CD8-positive, alpha-beta memory T cell (primary cell): ENCODE measurements at regions not wholly inside any gene's neighbourhood (a gene's known extent, or its start where the extent isn't known, plus 50 kb on each side); places are given as distances from the start of the nearest gene placed in this dataset.
"Not testable (repeated sequence)": the region's sequence is repeated elsewhere in the genome, so short reads cannot be mapped to it uniquely, and the experiment has no call there.

Source experiments
- CTCF ChIA-PET: fragments of 350-600 bp; sonication (Branson Sonifier 250); formaldehyde crosslinking; loops from one replicate; lab custom pipeline; 2021; ENCODE audit warnings: antibody characterized with exemption; lab: Charles Lee
- POLR2A ChIA-PET: fragments of 350-600 bp; sonication (Branson Sonifier 250); formaldehyde crosslinking; loops from one replicate; lab custom pipeline; 2021; ENCODE audit warnings: antibody characterized with exemption; lab: Charles Lee
- DNase-seq, 5 donors: peaks; one replicate each; pipeline versions ENCODE4 v3.0.0 to v3.0.0-alpha.2; 2020 to 2022; ENCODE audit warnings: mixed read lengths in 1 of 5
- H3K27ac ChIP-seq: one replicate; pipeline ENCODE4 v1.7.0; 2013; ENCODE audit warnings: low read depth, mild to moderate bottlenecking, low read length, moderate library complexity
- H3K27me3 ChIP-seq: 2 replicates; pipeline ENCODE4 v1.7.0; 2013; ENCODE audit warnings: low read length, mild to moderate bottlenecking; ENCODE audit not compliant: insufficient read depth, poor library complexity, severe bottlenecking
- H3K36me3 ChIP-seq: 2 replicates; pipeline ENCODE4 v1.7.0; 2013; ENCODE audit warnings: mild to moderate bottlenecking, low read length, moderate library complexity; ENCODE audit not compliant: insufficient read depth
- H3K4me1 ChIP-seq: 2 replicates; pipeline ENCODE4 v1.7.0; 2013; ENCODE audit warnings: mild to moderate bottlenecking, low read length, moderate library complexity; ENCODE audit not compliant: insufficient read depth
- H3K4me3 ChIP-seq: 2 replicates; pipeline ENCODE4 v1.7.0; 2013; ENCODE audit warnings: mild to moderate bottlenecking, low read length
- H3K9me3 ChIP-seq: 2 replicates; pipeline ENCODE4 v1.7.0; 2013; ENCODE audit warnings: mild to moderate bottlenecking, low read length
- H3K27ac Mint-ChIP-seq, 8 donors: one replicate each; pipeline ENCODE4 v1.8.0; 2020 to 2021; ENCODE audit warnings: mixed read lengths in 8 of 8, mild to moderate bottlenecking in 6 of 8, inconsistent platforms in 3 of 8, moderate library complexity in 3 of 8
- H3K27me3 Mint-ChIP-seq, 2 donors: one replicate each; pipeline ENCODE4 v1.8.0; 2020 to 2021; ENCODE audit warnings: mixed read lengths in 2 of 2, mild to moderate bottlenecking in 1 of 2, moderate library complexity in 1 of 2
- H3K36me3 Mint-ChIP-seq, 3 donors: one replicate each; pipeline ENCODE4 v1.8.0; 2020 to 2021; ENCODE audit warnings: mixed read lengths in 3 of 3, inconsistent platforms in 1 of 3, mild to moderate bottlenecking in 1 of 3
- H3K4me1 Mint-ChIP-seq, 3 donors: one replicate each; pipeline ENCODE4 v1.8.0; 2020 to 2021; ENCODE audit warnings: mixed read lengths in 3 of 3, inconsistent platforms in 1 of 3, mild to moderate bottlenecking in 1 of 3
- H3K4me3 Mint-ChIP-seq, 7 donors: one replicate each; pipeline ENCODE4 v1.8.0; 2020 to 2021; ENCODE audit warnings: mixed read lengths in 7 of 7, mild to moderate bottlenecking in 6 of 7, moderate library complexity in 4 of 7, inconsistent platforms in 2 of 7
- H3K9me3 Mint-ChIP-seq, 5 donors: one replicate each; pipeline ENCODE4 v1.8.0; 2020 to 2022; ENCODE audit warnings: mixed read lengths in 5 of 5, mild to moderate bottlenecking in 3 of 5, moderate library complexity in 2 of 5, inconsistent platforms in 1 of 5

DNA sequence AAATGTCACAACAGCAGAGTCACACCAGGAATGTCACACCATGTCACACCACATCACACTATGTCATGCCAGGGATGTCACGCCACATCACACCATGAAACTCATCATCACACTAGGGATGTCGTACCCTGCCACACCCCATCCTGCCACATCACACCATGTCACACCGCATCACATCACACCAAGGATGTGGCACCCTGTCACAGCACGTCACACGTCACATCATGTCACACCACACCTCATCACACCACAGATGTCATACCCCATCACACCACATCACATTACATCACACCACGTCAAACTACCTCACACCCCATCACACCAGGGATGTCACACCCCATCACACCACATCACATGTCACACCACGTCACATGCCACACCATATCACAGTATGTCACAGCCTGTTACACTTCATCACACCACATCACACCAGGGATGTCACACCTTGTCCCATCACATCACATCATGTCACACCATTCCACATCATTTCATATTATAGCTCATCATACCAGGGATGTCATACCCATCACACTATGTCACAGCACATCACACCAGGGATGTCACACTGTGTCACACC lies 90.9 kb downstream of the TMEM121 start:
- H3K27me3 Mint-ChIP-seq, result peaks cover 7 to 22% of the 10 kb centered on the region in 2 donors
- H3K9me3 Mint-ChIP-seq, result no peaks in the 10 kb centered on the region
- POLR2A ChIA-PET, result no interaction called here
- H3K9me3 ChIP-seq, result no peaks in the 10 kb centered on the region
- no peak for DNase-seq
- no peaks in the 10 kb centered on the region for H3K36me3 ChIP-seq
- no peak overlapping the region for H3K27ac Mint-ChIP-seq
- H3K4me3 ChIP-seq, result no peak overlapping the region
- H3K27me3 ChIP-seq, result no peaks in the 10 kb centered on the region
- H3K27ac ChIP-seq, result no peak overlapping the region
- peaks cover 0 to 2% (median 0%) of the 10 kb centered on the region in 3 donors for H3K36me3 Mint-ChIP-seq
- no peaks in the 10 kb centered on the region for H3K4me1 Mint-ChIP-seq
- no peak overlapping the region for H3K4me3 Mint-ChIP-seq
- H3K4me1 ChIP-seq, result no peaks in the 10 kb centered on the region
- CTCF ChIA-PET, result no interaction called here

DNA sequence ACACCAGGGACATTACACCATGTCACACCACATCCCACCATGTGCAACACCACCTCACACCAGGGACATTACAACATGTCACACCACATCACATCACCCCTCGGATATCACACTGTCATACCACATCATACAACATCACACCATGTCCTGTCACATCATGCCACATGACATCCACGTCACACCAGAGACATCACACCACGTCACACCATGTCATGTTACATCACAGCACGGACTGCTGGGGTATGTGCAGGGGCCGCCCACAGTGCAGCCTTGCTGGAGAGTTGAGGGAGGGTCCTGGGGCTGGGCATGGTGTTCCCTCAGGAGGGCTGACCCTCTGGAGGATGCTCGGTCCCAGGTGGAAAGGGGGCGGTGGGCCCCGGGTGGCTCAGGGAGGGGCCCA lies 91.4 kb downstream of the TMEM121 start:
- H3K27ac ChIP-seq, H3K4me1 Mint-ChIP-seq, H3K27ac Mint-ChIP-seq, H3K4me3 Mint-ChIP-seq, H3K27me3 ChIP-seq, H3K9me3 ChIP-seq, H3K9me3 Mint-ChIP-seq, POLR2A ChIA-PET, H3K4me3 ChIP-seq, H3K36me3 Mint-ChIP-seq, CTCF ChIA-PET, DNase-seq, H3K36me3 ChIP-seq, H3K4me1 ChIP-seq: not testable (repeated sequence)
- H3K27me3 Mint-ChIP-seq, result peaks cover 4 to 22% of the 10 kb centered on the region in 2 donors

DNA sequence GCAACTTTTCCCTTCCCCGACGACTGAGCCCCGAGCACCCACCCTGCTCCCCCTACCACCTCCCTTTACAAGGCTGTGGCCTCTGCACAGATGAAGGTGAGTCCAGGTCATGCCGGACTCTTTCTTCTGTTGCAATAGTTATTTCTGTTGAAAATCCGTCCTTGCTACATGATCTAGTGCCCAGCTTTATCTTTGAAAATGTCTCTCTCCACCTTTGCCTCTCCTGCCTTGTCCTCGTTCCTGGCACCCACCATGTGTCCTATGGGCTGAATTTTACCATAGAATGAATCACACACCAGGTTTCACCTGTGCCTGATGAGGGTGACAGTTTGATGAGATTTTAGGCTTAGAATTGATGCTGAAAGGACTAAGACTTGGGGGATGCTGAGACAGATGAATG lies 92.9 kb downstream of the TMEM121 start:
- H3K27ac ChIP-seq, H3K4me1 ChIP-seq, DNase-seq, H3K27me3 ChIP-seq, H3K9me3 Mint-ChIP-seq, H3K9me3 ChIP-seq, H3K27ac Mint-ChIP-seq, POLR2A ChIA-PET, H3K36me3 ChIP-seq, H3K36me3 Mint-ChIP-seq, H3K4me3 ChIP-seq, H3K4me3 Mint-ChIP-seq, CTCF ChIA-PET, H3K4me1 Mint-ChIP-seq: not testable (repeated sequence)
- H3K27me3 Mint-ChIP-seq, result peaks cover 3 to 14% of the 10 kb centered on the region in 2 donors

- CTCF ChIA-PET, H3K4me1 Mint-ChIP-seq, H3K27me3 ChIP-seq, DNase-seq, H3K36me3 Mint-ChIP-seq, POLR2A ChIA-PET, H3K36me3 ChIP-seq, H3K4me3 Mint-ChIP-seq, H3K27ac ChIP-seq, H3K4me3 ChIP-seq, H3K9me3 Mint-ChIP-seq, H3K4me1 ChIP-seq, H3K27ac Mint-ChIP-seq, H3K9me3 ChIP-seq: not testable (repeated sequence)
- H3K27me3 Mint-ChIP-seq, result peaks cover 3 to 14% of the 10 kb centered on the region in 2 donors
Measured at GRCh38 chr14:105620178-105620864, 93.9 kb downstream of the TMEM121 start.

DNA sequence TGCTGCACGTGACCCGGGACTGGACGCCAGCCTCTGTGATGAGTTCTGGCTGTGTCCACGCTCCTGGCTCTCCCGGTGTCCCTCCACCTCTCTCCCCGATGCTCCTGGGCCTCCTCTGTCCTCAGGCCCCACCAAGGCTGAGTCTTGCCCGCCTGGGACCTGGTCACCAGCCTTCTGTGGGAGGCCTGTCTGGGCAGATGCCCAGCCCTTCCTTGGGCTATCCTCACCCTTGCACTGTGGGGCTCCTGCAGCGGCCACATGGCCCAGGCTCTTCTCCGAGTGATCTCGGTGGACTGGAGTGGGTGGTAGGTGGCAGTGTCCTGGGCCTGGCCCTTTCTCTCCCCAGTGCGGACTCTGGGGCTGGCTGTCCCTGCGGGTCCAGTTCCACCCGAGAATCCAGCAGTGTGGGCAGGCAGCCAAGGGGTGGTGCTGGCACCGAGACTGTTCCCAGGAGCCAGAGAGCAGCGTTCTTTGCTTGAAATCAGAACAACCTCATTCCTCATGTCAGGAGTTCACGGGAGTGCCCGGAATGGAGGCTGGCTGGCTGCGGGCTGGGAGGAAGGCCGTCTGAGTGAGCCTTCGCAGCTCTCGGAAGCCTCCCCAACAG lies 94.6 kb downstream of the TMEM121 start:
- H3K4me1 Mint-ChIP-seq, H3K36me3 ChIP-seq, H3K4me3 ChIP-seq, H3K27me3 ChIP-seq, DNase-seq, POLR2A ChIA-PET, CTCF ChIA-PET, H3K4me1 ChIP-seq, H3K9me3 Mint-ChIP-seq, H3K4me3 Mint-ChIP-seq, H3K27ac Mint-ChIP-seq, H3K9me3 ChIP-seq, H3K27ac ChIP-seq, H3K36me3 Mint-ChIP-seq: not testable (repeated sequence)
- H3K27me3 Mint-ChIP-seq, result peaks cover 3 to 14% of the 10 kb centered on the region in 2 donors

- H3K36me3 Mint-ChIP-seq, H3K27me3 ChIP-seq, H3K27ac Mint-ChIP-seq, H3K4me3 ChIP-seq, DNase-seq, H3K9me3 ChIP-seq, H3K9me3 Mint-ChIP-seq, H3K4me3 Mint-ChIP-seq, H3K4me1 ChIP-seq, H3K36me3 ChIP-seq, POLR2A ChIA-PET, H3K4me1 Mint-ChIP-seq, H3K27ac ChIP-seq, CTCF ChIA-PET: not testable (repeated sequence)
- peaks cover 3 to 14% of the 10 kb centered on the region in 2 donors for H3K27me3 Mint-ChIP-seq
Measured at GRCh38 chr14:105621479-105622328, 95.3 kb downstream of the TMEM121 start.

- H3K4me3 Mint-ChIP-seq, result peak overlapping the region in 1 of 7 donors; percentile 44
- no peak for DNase-seq
- H3K4me3 ChIP-seq, result no peak overlapping the region
- H3K4me1 Mint-ChIP-seq, result no peaks in the 10 kb centered on the region
- H3K9me3 ChIP-seq, result no peaks in the 10 kb centered on the region
- ChIA-PET POLR2A (no interaction called here), CTCF (no interaction called here)
- H3K36me3 ChIP-seq, result no peaks in the 10 kb centered on the region
- H3K27me3 Mint-ChIP-seq, result peaks cover under 1 to 8% of the 10 kb centered on the region in 2 donors
- peaks cover 0 to under 1% (median 0%) of the 10 kb centered on the region in 3 donors for H3K36me3 Mint-ChIP-seq
- no peaks in the 10 kb centered on the region for H3K9me3 Mint-ChIP-seq
- H3K27ac Mint-ChIP-seq, result no peak overlapping the region
- no peaks in the 10 kb centered on the region for H3K4me1 ChIP-seq
- H3K27ac ChIP-seq, result no peak overlapping the region
- H3K27me3 ChIP-seq, result no peaks in the 10 kb centered on the region
Measured at GRCh38 chr14:105622329-105622955, 96.1 kb downstream of the TMEM121 start.

DNA sequence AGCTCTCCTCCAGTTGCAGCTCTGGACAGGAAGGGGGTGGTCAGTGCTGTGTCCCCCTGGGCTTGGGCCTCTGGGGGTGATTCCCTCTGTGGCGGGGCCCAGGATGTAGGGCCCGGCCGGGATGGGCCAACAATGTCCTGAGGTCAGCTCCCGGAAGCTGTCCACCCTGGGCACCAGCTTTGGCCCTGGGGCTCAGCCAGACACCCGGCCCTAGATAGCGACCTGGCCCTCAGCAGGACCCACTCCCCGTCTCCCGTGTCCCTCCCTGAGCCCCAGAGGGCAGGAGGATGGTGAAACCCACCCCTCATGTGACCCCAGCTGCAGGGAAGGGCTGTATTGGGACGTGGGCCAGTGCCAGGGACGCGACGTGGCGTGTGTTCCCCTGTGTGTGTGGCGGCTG lies 96.8 kb downstream of the TMEM121 start:
- H3K27me3 ChIP-seq, H3K4me3 ChIP-seq, H3K4me1 ChIP-seq, H3K9me3 ChIP-seq, POLR2A ChIA-PET, H3K27ac Mint-ChIP-seq, H3K4me1 Mint-ChIP-seq, H3K4me3 Mint-ChIP-seq, H3K36me3 ChIP-seq, CTCF ChIA-PET, H3K36me3 Mint-ChIP-seq, H3K9me3 Mint-ChIP-seq, H3K27ac ChIP-seq, H3K27me3 Mint-ChIP-seq: not testable (repeated sequence)
- DNase-seq, result peak in 1 of 5 donors; percentile 45
